ENCODE measurements at regions not wholly inside any gene's neighbourhood (a gene's known extent, or its start where the extent isn't known, plus 50 kb on each side); places are given as distances from the start of the nearest gene placed in this dataset.

GRCh38 chr22:49031746-49032330 is 795.8 kb downstream of the BRD1 start:
- Histone ChIP-seq H3K9ac (ENCODE audit: low read length) (no peak overlapping the region), H4K20me1 (ENCODE audit: insufficient read depth) (no peaks in the 10 kb centered on the region), H3K27me3 (ENCODE audit: insufficient read depth, low read length) (peaks cover 39% of the 10 kb centered on the region), H3K36me3 (ENCODE audit: control insufficient read depth in 1 of 2, insufficient read depth in 2 of 2, low read length in 2 of 2) (no peaks in the 10 kb centered on the region), H3K79me2 (ENCODE audit: insufficient read depth, low read length) (no peaks in the 10 kb centered on the region), H2AFZ (ENCODE audit: low read depth, low read length, poor library complexity, severe bottlenecking) (no peak overlapping the region), H3K9me2 (ENCODE audit: insufficient read depth) (no peaks in the 10 kb centered on the region), H3K27ac (ENCODE audit: low read depth, low read length) (no peak overlapping the region), H3K4me1 (ENCODE audit: control insufficient read depth in 1 of 2, insufficient read depth in 2 of 2, low read length in 2 of 2) (no peaks in the 10 kb centered on the region), H3K4me2 (ENCODE audit: low read length) (no peak overlapping the region), H3K4me3 (replicated peaks in 1 of 2; ENCODE audit: low read depth in 1 of 2, low read length in 2 of 2) (no peak overlapping the region), H3K9me3 (ENCODE audit: control insufficient read depth in 1 of 2, insufficient read depth in 1 of 2, low read depth in 1 of 2, low read length in 2 of 2) (no peaks in the 10 kb centered on the region)
- ATAC-seq, result no peak
- POLR2A ChIA-PET, result no interaction called here
- no TSS peak for BruUV-seq (replicated peaks)
- RAD21 ChIA-PET (ENCODE audit: low non-redundant PET in 1 of 2, low total read pairs in 2 of 2, uncharacterized antibody in 2 of 2, unreplicated experiment in 2 of 2), result no interaction called here
- no peak for DNase-seq (ENCODE audit: low read depth, low spot score)
- no peak for TF ChIP-seq EGR1 (IDR thresholded peaks at IDR 0.05; ENCODE audit: low read depth)
- no peak for TF ChIP-seq SP1 (IDR thresholded peaks at IDR 0.05; ENCODE audit: low read depth)
- no peak for TF ChIP-seq ATF3 (IDR thresholded peaks at IDR 0.05)
- intact Hi-C loops (cut with micrococcal nuclease), result no loop called here
- CTCF ChIA-PET, result no interaction called here

GRCh38 chr22:49028111-49028510 is 799.6 kb downstream of the BRD1 start:
- no peak overlapping the region for H3K27ac ChIP-seq (ENCODE audit: low read depth, low read length)
- no peak for ATAC-seq
- H2AFZ ChIP-seq (ENCODE audit: low read depth, low read length, poor library complexity, severe bottlenecking), result no peak overlapping the region
- no peak overlapping the region for H3K4me2 ChIP-seq (ENCODE audit: low read length)
- no peaks in the 10 kb centered on the region for H3K9me2 ChIP-seq (ENCODE audit: insufficient read depth)
- no peak for TF ChIP-seq RAD21 (IDR thresholded peaks at IDR 0.05; ENCODE audit: low read depth)
- TF ChIP-seq SRF (IDR thresholded peaks at IDR 0.05; ENCODE audit: low read depth), result no peak
- TF ChIP-seq FOSL1 (IDR thresholded peaks at IDR 0.05; ENCODE audit: low read depth), result no peak
- no peak for TF ChIP-seq REST (IDR thresholded peaks at IDR 0.05; ENCODE audit: low read depth)
- TF ChIP-seq JUND (IDR thresholded peaks at IDR 0.05), result no peak
- TF ChIP-seq CEBPB (IDR thresholded peaks at IDR 0.05; ENCODE audit: low read depth), result no peak
- no peak for TF ChIP-seq SIN3A (IDR thresholded peaks at IDR 0.05; ENCODE audit: low read depth)
- TF ChIP-seq MAX (IDR thresholded peaks at IDR 0.05), result no peak
- TF ChIP-seq POLR2A (IDR thresholded peaks at IDR 0.05; ENCODE audit: borderline replicate concordance, extremely low read depth, insufficient read depth, insufficient read length), result no peak
- TF ChIP-seq ATF3 (IDR thresholded peaks at IDR 0.05), result no peak
- TF ChIP-seq ZBTB33 (IDR thresholded peaks at IDR 0.05; ENCODE audit: extremely low read depth, insufficient replicate concordance, low read length), result no peak
- no peak for TF ChIP-seq ZNF274 (IDR thresholded peaks at IDR 0.05; ENCODE audit: low read depth, low read length)
- no peak for TF ChIP-seq ELF1 (IDR thresholded peaks at IDR 0.05; ENCODE audit: borderline replicate concordance, low read depth)
- no peaks in the 10 kb centered on the region for H4K20me1 ChIP-seq (ENCODE audit: insufficient read depth)
- no peak overlapping the region for H3K4me3 ChIP-seq (replicated peaks in 1 of 2; ENCODE audit: low read depth in 1 of 2, low read length in 2 of 2)
- H3K36me3 ChIP-seq (ENCODE audit: control insufficient read depth in 1 of 2, insufficient read depth in 2 of 2, low read length in 2 of 2), result no peaks in the 10 kb centered on the region
- BruUV-seq (replicated peaks), result no TSS peak
- peaks cover 39% of the 10 kb centered on the region for H3K27me3 ChIP-seq (ENCODE audit: insufficient read depth, low read length)
- H3K4me1 ChIP-seq (ENCODE audit: control insufficient read depth in 1 of 2, insufficient read depth in 2 of 2, low read length in 2 of 2), result no peaks in the 10 kb centered on the region
- H3K79me2 ChIP-seq (ENCODE audit: insufficient read depth, low read length), result no peaks in the 10 kb centered on the region
- CTCF ChIA-PET, result no interaction called here
- DNase-seq (ENCODE audit: low read depth, low spot score), result no peak
- no peaks in the 10 kb centered on the region for H3K9me3 ChIP-seq (ENCODE audit: control insufficient read depth in 1 of 2, insufficient read depth in 1 of 2, low read depth in 1 of 2, low read length in 2 of 2)
- RAD21 ChIA-PET (ENCODE audit: low non-redundant PET in 1 of 2, low total read pairs in 2 of 2, uncharacterized antibody in 2 of 2, unreplicated experiment in 2 of 2), result no interaction called here
- POLR2A ChIA-PET, result no interaction called here
- H3K9ac ChIP-seq (ENCODE audit: low read length), result no peak overlapping the region
- intact Hi-C loops (cut with micrococcal nuclease), result no loop called here
